ENCODE measurements at regions not wholly inside any gene's neighbourhood (a gene's known extent, or its start where the extent isn't known, plus 50 kb on each side); places are given as distances from the start of the nearest gene placed in this dataset.
A peak's percentile ranks its signal among the peaks of the same experiment; 100 is the strongest.

GRCh38 chr1:228833911-228834688 lies 98.8 kb downstream of the RHOU start:
- H3K4me1 ChIP-seq (ENCODE audit: insufficient read depth, insufficient read length), result peaks cover 15% of the 10 kb centered on the region
- no peak overlapping the region for H3K4me3 ChIP-seq (ENCODE audit: insufficient read length, low read depth)
- no peaks in the 10 kb centered on the region for H3K27me3 ChIP-seq (ENCODE audit: insufficient read depth, insufficient read length)
- H3K9ac ChIP-seq (ENCODE audit: insufficient read length, low read depth), result no peak overlapping the region
- no peak for TF ChIP-seq ZNF274 (IDR thresholded peaks at IDR 0.05; ENCODE audit: low read depth, low read length)
- DNase-seq (ENCODE audit: low read depth, low spot score), result no peak
- no peaks in the 10 kb centered on the region for H3K9me3 ChIP-seq (ENCODE audit: insufficient read depth, low read length)
- no peaks in the 10 kb centered on the region for H3K36me3 ChIP-seq (ENCODE audit: insufficient read depth, insufficient read length, low read length)

- Histone ChIP-seq H3K4me3 (ENCODE audit: insufficient read length, low read depth) (no peak overlapping the region), H3K9ac (ENCODE audit: insufficient read length, low read depth) (no peak overlapping the region), H3K27me3 (ENCODE audit: insufficient read depth, insufficient read length) (no peaks in the 10 kb centered on the region), H3K4me1 (ENCODE audit: insufficient read depth, insufficient read length) (peaks cover 15% of the 10 kb centered on the region), H3K9me3 (ENCODE audit: insufficient read depth, low read length) (no peaks in the 10 kb centered on the region), H3K36me3 (ENCODE audit: insufficient read depth, insufficient read length, low read length) (no peaks in the 10 kb centered on the region)
- no peak for TF ChIP-seq YY1 (IDR thresholded peaks at IDR 0.05; ENCODE audit: insufficient read depth, insufficient read length)
- no peak for DNase-seq (ENCODE audit: low read depth, low spot score)
These were observed 100.2 kb downstream of the RHOU start for GRCh38 chr1:228835456-228835855.

- Histone ChIP-seq H3K9me3 (ENCODE audit: insufficient read depth, low read length) (no peaks in the 10 kb centered on the region; the same call in 1 of the 2 replicates), H3K4me1 (ENCODE audit: insufficient read depth, insufficient read length) (peaks cover 14% of the 10 kb centered on the region), H3K27me3 (ENCODE audit: insufficient read depth, insufficient read length) (no peaks in the 10 kb centered on the region), H3K4me3 (ENCODE audit: insufficient read length, low read depth) (no peak overlapping the region), H3K9ac (ENCODE audit: insufficient read length, low read depth) (no peak overlapping the region), H3K36me3 (ENCODE audit: insufficient read depth, insufficient read length, low read length) (no peaks in the 10 kb centered on the region)
- TF ChIP-seq ZNF274 (IDR thresholded peaks at IDR 0.05; ENCODE audit: low read depth, low read length) (no peak), SUZ12 (IDR thresholded peaks at IDR 0.05; ENCODE audit: extremely low read depth, insufficient read depth, insufficient read length) (no peak), YY1 (IDR thresholded peaks at IDR 0.05; ENCODE audit: insufficient read depth, insufficient read length) (no peak)
- DNase-seq (ENCODE audit: low read depth, low spot score), result no peak
These were observed 100.6 kb downstream of the RHOU start for GRCh38 chr1:228835911-228836310.

- H3K27me3 ChIP-seq (ENCODE audit: insufficient read depth, insufficient read length), result no peaks in the 10 kb centered on the region
- H3K9ac ChIP-seq (ENCODE audit: insufficient read length, low read depth), result no peak overlapping the region
- TF ChIP-seq SUZ12 (IDR thresholded peaks at IDR 0.05; ENCODE audit: extremely low read depth, insufficient read depth, insufficient read length) (no peak), ZNF274 (IDR thresholded peaks at IDR 0.05; ENCODE audit: low read depth, low read length) (no peak)
- no peak overlapping the region for H3K4me3 ChIP-seq (ENCODE audit: insufficient read length, low read depth)
- no peaks in the 10 kb centered on the region; the same call in 1 of the 2 replicates for H3K9me3 ChIP-seq (ENCODE audit: insufficient read depth, low read length)
- H3K36me3 ChIP-seq (ENCODE audit: insufficient read depth, insufficient read length, low read length), result no peaks in the 10 kb centered on the region
- DNase-seq (ENCODE audit: low read depth, low spot score), result no peak
- peaks cover 12% of the 10 kb centered on the region for H3K4me1 ChIP-seq (ENCODE audit: insufficient read depth, insufficient read length)
These were observed 101.1 kb downstream of the RHOU start for GRCh38 chr1:228836427-228836826.

- H3K4me3 ChIP-seq (ENCODE audit: insufficient read length, low read depth), result no peak overlapping the region
- TF ChIP-seq ZNF274 (IDR thresholded peaks at IDR 0.05; ENCODE audit: low read depth, low read length), result no peak
- TF ChIP-seq YY1 (IDR thresholded peaks at IDR 0.05; ENCODE audit: insufficient read depth, insufficient read length), result no peak
- TF ChIP-seq SUZ12 (IDR thresholded peaks at IDR 0.05; ENCODE audit: extremely low read depth, insufficient read depth, insufficient read length), result no peak
- peaks cover 12% of the 10 kb centered on the region for H3K4me1 ChIP-seq (ENCODE audit: insufficient read depth, insufficient read length)
- no peaks in the 10 kb centered on the region; the same call in 1 of the 2 replicates for H3K9me3 ChIP-seq (ENCODE audit: insufficient read depth, low read length)
- no peak for DNase-seq (ENCODE audit: low read depth, low spot score)
- no peak overlapping the region for H3K9ac ChIP-seq (ENCODE audit: insufficient read length, low read depth)
- no peaks in the 10 kb centered on the region for H3K36me3 ChIP-seq (ENCODE audit: insufficient read depth, insufficient read length, low read length)
- H3K27me3 ChIP-seq (ENCODE audit: insufficient read depth, insufficient read length), result no peaks in the 10 kb centered on the region
These were observed 101.8 kb downstream of the RHOU start for GRCh38 chr1:228837032-228837431.

GRCh38 chr1:228837817-228838716 lies 102.8 kb downstream of the RHOU start:
- no peaks in the 10 kb centered on the region for H3K27me3 ChIP-seq (ENCODE audit: insufficient read depth, insufficient read length)
- H3K9ac ChIP-seq (ENCODE audit: insufficient read length, low read depth), result peak overlapping the region; percentile 13
- no peak for TF ChIP-seq ZNF274 (IDR thresholded peaks at IDR 0.05; ENCODE audit: low read depth, low read length)
- TF ChIP-seq SUZ12 (IDR thresholded peaks at IDR 0.05; ENCODE audit: extremely low read depth, insufficient read depth, insufficient read length), result no peak
- no peak for TF ChIP-seq YY1 (IDR thresholded peaks at IDR 0.05; ENCODE audit: insufficient read depth, insufficient read length)
- DNase-seq (ENCODE audit: low read depth, low spot score), result no peak
- H3K4me1 ChIP-seq (ENCODE audit: insufficient read depth, insufficient read length), result peaks cover 12% of the 10 kb centered on the region
- no peaks in the 10 kb centered on the region for H3K36me3 ChIP-seq (ENCODE audit: insufficient read depth, insufficient read length, low read length)
- no peak overlapping the region for H3K4me3 ChIP-seq (ENCODE audit: insufficient read length, low read depth)
- H3K9me3 ChIP-seq (ENCODE audit: insufficient read depth, low read length), result peaks cover 8% of the 10 kb centered on the region

- H3K9me3 ChIP-seq (ENCODE audit: insufficient read depth, low read length), result peaks cover 14% of the 10 kb centered on the region
- H3K27me3 ChIP-seq (ENCODE audit: insufficient read depth, insufficient read length), result no peaks in the 10 kb centered on the region
- H3K36me3 ChIP-seq (ENCODE audit: insufficient read depth, insufficient read length, low read length), result no peaks in the 10 kb centered on the region
- TF ChIP-seq SUZ12 (IDR thresholded peaks at IDR 0.05; ENCODE audit: extremely low read depth, insufficient read depth, insufficient read length), result no peak
- no peak for TF ChIP-seq YY1 (IDR thresholded peaks at IDR 0.05; ENCODE audit: insufficient read depth, insufficient read length)
- TF ChIP-seq ZNF274 (IDR thresholded peaks at IDR 0.05; ENCODE audit: low read depth, low read length), result no peak
- no peak overlapping the region for H3K9ac ChIP-seq (ENCODE audit: insufficient read length, low read depth)
- H3K4me3 ChIP-seq (ENCODE audit: insufficient read length, low read depth), result no peak overlapping the region
- peaks cover 12% of the 10 kb centered on the region for H3K4me1 ChIP-seq (ENCODE audit: insufficient read depth, insufficient read length)
- no peak for DNase-seq (ENCODE audit: low read depth, low spot score)
These were observed 103.6 kb downstream of the RHOU start for GRCh38 chr1:228838717-228839500.

Data from NT2/D1 (cell line).